Ovary (tissue), 3 donors: ENCODE measurements at regions not wholly inside any gene's neighbourhood (a gene's known extent, or its start where the extent isn't known, plus 50 kb on each side); places are given as distances from the start of the nearest gene placed in this dataset.

Source experiments
- CTCF ChIP-seq, 3 donors: fragments of 450-650 bp in 2 of 3; fragments of 200-600 bp in 1 of 3; IDR thresholded peaks; one replicate each; pipeline versions ENCODE4 v1.5.1 to v1.8.0; 2016 to 2022; ENCODE audit warnings: antibody characterized with exemption in 3 of 3, mild to moderate bottlenecking in 1 of 3
- EP300 ChIP-seq: sonication (generic); formaldehyde crosslinking; IDR thresholded peaks from one replicate; pipeline ENCODE4 v1.6.1; 2017; ENCODE audit warnings: antibody characterized with exemption
- POLR2A ChIP-seq: fragments of 450-650 bp; IDR thresholded peaks from one replicate; pipeline ENCODE4 v1.6.1; 2017; ENCODE audit warnings: antibody characterized with exemption, mild to moderate bottlenecking, moderate library complexity
- donor health status: DM: no; HTN: no; CAD: no.

GRCh38 chr10:114711869-114712250 is 53.8 kb upstream of the ABLIM1 start:
- TF ChIP-seq CTCF (IDR thresholded peaks at IDR 0.05) (no peak), POLR2A (no peak), EP300 (no peak)
